ENCODE measurements at regions not wholly inside any gene's neighbourhood (a gene's known extent, or its start where the extent isn't known, plus 50 kb on each side); places are given as distances from the start of the nearest gene placed in this dataset.

DNA sequence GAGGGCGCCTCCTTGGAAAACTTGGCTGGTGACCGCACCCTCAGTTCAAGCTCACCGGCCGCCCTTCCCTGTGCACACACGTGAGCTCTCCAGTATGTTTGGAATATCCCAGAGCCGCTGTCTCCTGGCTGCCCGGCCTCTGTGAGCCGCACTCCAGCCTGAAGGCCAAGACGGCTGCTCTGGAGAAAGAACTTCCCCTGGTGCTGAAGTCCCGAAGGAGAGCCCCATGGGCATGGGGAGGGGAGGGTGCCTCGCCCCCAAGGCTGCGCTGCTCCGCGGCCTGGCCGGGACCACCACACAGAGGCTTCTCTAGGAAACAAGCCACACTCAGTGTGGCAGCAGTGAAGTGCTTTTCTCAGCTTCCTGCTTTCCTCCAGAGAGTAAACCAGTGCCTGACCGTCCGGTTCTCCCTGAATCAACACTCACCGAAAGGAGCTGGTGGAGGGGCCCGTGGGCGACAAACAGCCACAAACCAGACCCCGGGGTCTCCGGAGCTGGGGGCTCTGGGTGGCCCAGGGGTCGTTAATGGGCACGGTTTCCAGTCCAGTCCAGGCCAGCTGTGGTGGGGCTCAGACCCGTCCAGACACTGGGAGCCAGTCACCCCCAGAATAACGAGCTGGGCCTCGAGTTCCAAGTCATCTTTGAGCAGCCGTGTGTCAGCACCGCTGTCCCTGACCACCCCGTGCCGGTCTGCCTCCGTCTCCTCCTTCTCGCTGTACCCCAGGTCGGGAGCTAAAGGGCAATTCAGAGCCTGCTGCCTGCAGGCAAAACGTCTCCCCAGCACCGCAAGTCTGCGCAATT lies 87.4 kb upstream of the BHLHE23 start (continued):
- no peak for TF ChIP-seq ZFP36 (IDR thresholded peaks at IDR 0.05; ENCODE audit: borderline replicate concordance, partially characterized antibody)
- TF ChIP-seq RCOR1 (IDR thresholded peaks at IDR 0.05; ENCODE audit: low read depth, low read length), result no peak
- TF ChIP-seq PHF8 (IDR thresholded peaks at IDR 0.05; ENCODE audit: borderline replicate concordance, low read depth), result no peak

DNA sequence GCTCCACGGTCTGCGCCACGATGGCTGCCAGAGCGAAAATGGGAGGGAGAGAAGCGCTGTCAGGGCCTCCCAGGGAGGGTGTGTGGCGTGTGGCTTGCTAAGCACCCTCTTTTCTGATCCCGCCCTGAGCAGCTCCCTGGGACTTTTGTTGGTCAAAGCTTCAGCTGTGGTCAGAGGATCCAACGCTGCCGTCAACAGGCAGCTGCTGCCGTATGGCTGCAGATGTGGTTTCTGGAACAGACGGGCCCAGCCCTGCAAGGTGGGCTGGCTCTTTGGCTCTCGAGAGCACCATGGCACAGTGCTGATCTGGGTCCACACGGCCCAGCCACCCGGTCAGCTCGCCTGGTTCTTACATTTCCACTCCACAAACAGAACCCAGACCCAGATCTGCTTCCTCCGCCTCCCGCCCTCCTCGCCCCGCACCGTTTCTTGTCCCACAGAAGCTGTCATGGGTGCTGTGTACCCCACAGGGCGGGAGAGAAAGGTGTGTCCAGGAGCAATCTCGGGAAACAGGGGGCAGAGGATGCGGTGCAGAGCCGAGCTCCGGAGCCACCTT lies 86.0 kb upstream of the BHLHE23 start:
- WGBS (ENCODE audit: missing lambda C conversion rate), result 57% methylated on average over 25 of the region's 25 CpGs
- Histone ChIP-seq H3K4me3 (no peak overlapping the region), H3K4me1 (no peaks in the 10 kb centered on the region), H3K9me3 (no peaks in the 10 kb centered on the region), H3K27ac (no peak overlapping the region), H3K4me2 (no peak overlapping the region)
- CTCF ChIA-PET, result interaction anchor here (1.2 kb wide), 1 partner anchor 37 kb away, joined by 5 read pairs; no protein-coding TSS in a partner anchor
- POLR2A ChIA-PET, result no interaction called here
- no peak for FAIRE-seq
- DNase-seq (ENCODE audit: low read depth in 1 of 2, low spot score in 1 of 2), result no peak
- ATAC-seq, result no peak; a peak in 2 of 6 replicates
- TF ChIP-seq, protein P1, sequence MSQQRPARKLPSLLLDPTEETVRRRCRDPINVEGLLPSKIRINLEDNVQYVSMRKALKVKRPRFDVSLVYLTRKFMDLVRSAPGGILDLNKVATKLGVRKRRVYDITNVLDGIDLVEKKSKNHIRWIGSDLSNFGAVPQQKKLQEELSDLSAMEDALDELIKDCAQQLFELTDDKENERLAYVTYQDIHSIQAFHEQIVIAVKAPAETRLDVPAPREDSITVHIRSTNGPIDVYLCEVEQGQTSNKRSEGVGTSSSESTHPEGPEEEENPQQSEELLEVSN (IDR thresholded peaks at IDR 0.05; ENCODE audit: borderline replicate concordance, low read depth), result no peak
- TF ChIP-seq EHF (CRISPR knock-in tag; IDR thresholded peaks at IDR 0.05) (no peak), SREBF2 (IDR thresholded peaks at IDR 0.05) (no peak)

DNA sequence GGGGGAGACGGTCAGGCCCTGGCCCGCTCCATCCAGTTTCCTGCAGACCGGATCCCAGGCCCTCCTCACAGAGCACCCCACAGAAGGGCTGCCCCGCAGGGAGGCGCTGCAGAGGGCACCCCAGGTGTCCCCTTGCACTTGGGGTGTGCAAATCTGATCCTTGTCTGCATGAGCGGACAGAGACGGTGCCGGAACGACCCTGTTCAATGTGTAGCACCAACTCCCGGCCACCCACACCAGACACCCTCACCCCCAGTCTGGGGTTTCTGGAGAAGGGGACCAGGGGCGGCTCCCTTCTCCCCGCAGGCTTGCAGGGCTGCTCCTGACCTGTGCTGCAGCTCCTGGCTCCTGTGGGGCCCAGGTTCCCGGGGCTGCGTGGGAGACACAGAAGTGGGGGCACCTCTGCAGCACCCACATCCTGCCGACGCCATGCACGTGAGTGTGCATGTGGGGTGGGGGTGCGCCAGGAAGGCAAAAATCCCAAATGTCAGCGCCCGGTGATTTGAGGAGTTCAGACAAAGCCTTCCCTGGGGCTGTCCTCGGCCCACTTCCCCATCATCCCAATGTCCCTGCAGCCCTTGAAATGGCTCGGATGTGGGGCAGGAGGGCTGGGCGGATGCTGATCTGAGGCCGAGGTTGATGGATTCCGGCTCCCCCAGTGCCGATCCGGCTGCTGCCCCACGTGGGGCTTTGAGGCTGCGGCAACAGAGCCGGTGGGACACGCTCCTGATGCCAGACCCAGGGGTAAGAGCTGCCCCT lies 85.3 kb upstream of the BHLHE23 start:
- POLR2A ChIA-PET, result no interaction called here
- Histone ChIP-seq H3K4me2 (no peak overlapping the region), H3K9me3 (no peaks in the 10 kb centered on the region), H3K27ac (no peak overlapping the region), H3K4me3 (no peak overlapping the region), H3K4me1 (no peaks in the 10 kb centered on the region)
- DNase-seq (ENCODE audit: low read depth in 1 of 2, low spot score in 1 of 2) (no peak), ATAC-seq (no peak), FAIRE-seq (no peak)
- no peak for TF ChIP-seq TFCP2L1 (CRISPR knock-in tag; IDR thresholded peaks at IDR 0.05)
- no peak for TF ChIP-seq HDAC2 (IDR thresholded peaks at IDR 0.05)
- TF ChIP-seq, protein P2, sequence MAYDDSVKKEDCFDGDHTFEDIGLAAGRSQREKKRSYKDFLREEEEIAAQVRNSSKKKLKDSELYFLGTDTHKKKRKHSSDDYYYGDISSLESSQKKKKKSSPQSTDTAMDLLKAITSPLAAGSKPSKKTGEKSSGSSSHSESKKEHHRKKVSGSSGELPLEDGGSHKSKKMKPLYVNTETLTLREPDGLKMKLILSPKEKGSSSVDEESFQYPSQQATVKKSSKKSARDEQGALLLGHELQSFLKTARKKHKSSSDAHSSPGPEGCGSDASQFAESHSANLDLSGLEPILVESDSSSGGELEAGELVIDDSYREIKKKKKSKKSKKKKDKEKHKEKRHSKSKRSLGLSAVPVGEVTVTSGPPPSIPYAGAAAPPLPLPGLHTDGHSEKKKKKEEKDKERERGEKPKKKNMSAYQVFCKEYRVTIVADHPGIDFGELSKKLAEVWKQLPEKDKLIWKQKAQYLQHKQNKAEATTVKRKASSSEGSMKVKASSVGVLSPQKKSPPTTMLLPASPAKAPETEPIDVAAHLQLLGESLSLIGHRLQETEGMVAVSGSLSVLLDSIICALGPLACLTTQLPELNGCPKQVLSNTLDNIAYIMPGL (CRISPR knock-in tag; IDR thresholded peaks at IDR 0.05; ENCODE audit: borderline replicate concordance), result no peak
- TF ChIP-seq CEBPB (IDR thresholded peaks at IDR 0.05), result no peak
- TF ChIP-seq ZFP36 (IDR thresholded peaks at IDR 0.05; ENCODE audit: borderline replicate concordance, partially characterized antibody), result no peak
- TF ChIP-seq, protein P3, sequence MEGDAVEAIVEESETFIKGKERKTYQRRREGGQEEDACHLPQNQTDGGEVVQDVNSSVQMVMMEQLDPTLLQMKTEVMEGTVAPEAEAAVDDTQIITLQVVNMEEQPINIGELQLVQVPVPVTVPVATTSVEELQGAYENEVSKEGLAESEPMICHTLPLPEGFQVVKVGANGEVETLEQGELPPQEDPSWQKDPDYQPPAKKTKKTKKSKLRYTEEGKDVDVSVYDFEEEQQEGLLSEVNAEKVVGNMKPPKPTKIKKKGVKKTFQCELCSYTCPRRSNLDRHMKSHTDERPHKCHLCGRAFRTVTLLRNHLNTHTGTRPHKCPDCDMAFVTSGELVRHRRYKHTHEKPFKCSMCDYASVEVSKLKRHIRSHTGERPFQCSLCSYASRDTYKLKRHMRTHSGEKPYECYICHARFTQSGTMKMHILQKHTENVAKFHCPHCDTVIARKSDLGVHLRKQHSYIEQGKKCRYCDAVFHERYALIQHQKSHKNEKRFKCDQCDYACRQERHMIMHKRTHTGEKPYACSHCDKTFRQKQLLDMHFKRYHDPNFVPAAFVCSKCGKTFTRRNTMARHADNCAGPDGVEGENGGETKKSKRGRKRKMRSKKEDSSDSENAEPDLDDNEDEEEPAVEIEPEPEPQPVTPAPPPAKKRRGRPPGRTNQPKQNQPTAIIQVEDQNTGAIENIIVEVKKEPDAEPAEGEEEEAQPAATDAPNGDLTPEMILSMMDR (IDR thresholded peaks at IDR 0.05), result no peak
- TF ChIP-seq SREBF2 (IDR thresholded peaks at IDR 0.05), result no peak
- TF ChIP-seq, protein P4, sequence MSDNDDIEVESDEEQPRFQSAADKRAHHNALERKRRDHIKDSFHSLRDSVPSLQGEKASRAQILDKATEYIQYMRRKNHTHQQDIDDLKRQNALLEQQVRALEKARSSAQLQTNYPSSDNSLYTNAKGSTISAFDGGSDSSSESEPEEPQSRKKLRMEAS (IDR thresholded peaks at IDR 0.05), result no peak
- TF ChIP-seq GATA3 (IDR thresholded peaks at IDR 0.05; ENCODE audit: borderline replicate concordance), result no peak
- TF ChIP-seq, protein P5, sequence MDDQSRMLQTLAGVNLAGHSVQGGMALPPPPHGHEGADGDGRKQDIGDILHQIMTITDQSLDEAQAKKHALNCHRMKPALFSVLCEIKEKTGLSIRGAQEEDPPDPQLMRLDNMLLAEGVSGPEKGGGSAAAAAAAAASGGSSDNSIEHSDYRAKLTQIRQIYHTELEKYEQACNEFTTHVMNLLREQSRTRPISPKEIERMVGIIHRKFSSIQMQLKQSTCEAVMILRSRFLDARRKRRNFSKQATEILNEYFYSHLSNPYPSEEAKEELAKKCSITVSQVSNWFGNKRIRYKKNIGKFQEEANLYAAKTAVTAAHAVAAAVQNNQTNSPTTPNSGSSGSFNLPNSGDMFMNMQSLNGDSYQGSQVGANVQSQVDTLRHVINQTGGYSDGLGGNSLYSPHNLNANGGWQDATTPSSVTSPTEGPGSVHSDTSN (IDR thresholded peaks at IDR 0.05), result no peak
- no peak for TF ChIP-seq MAFK (IDR thresholded peaks at IDR 0.05; ENCODE audit: partially characterized antibody)
- no peak for TF ChIP-seq HOXB13 (CRISPR knock-in tag; IDR thresholded peaks at IDR 0.05; ENCODE audit: low read depth)
- no peak for TF ChIP-seq CHD4 (IDR thresholded peaks at IDR 0.05; ENCODE audit: borderline replicate concordance)
- TF ChIP-seq SMC3 (IDR thresholded peaks at IDR 0.05), result no peak
- TF ChIP-seq, protein P6, sequence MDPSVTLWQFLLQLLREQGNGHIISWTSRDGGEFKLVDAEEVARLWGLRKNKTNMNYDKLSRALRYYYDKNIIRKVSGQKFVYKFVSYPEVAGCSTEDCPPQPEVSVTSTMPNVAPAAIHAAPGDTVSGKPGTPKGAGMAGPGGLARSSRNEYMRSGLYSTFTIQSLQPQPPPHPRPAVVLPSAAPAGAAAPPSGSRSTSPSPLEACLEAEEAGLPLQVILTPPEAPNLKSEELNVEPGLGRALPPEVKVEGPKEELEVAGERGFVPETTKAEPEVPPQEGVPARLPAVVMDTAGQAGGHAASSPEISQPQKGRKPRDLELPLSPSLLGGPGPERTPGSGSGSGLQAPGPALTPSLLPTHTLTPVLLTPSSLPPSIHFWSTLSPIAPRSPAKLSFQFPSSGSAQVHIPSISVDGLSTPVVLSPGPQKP (IDR thresholded peaks at IDR 0.05; ENCODE audit: low read depth, low read length), result no peak
- no peak for TF ChIP-seq ZC3H11A (IDR thresholded peaks at IDR 0.05)
- TF ChIP-seq RAD21 (conservative IDR thresholded peaks at IDR 0.05 in 1 of 2, IDR thresholded peaks at IDR 0.05 in 1 of 2), result no peak
- TF ChIP-seq RFX5 (IDR thresholded peaks at IDR 0.05), result no peak
- CTCF ChIA-PET, result interaction anchor here (1.2 kb wide), 1 partner anchor 36 kb away, joined by 5 read pairs; no protein-coding TSS in a partner anchor
- WGBS (ENCODE audit: missing lambda C conversion rate), result 56% methylated on average over 14 of the region's 31 CpGs
